ENCODE measurements at regions not wholly inside any gene's neighbourhood (a gene's known extent, or its start where the extent isn't known, plus 50 kb on each side); places are given as distances from the start of the nearest gene placed in this dataset.

DNA sequence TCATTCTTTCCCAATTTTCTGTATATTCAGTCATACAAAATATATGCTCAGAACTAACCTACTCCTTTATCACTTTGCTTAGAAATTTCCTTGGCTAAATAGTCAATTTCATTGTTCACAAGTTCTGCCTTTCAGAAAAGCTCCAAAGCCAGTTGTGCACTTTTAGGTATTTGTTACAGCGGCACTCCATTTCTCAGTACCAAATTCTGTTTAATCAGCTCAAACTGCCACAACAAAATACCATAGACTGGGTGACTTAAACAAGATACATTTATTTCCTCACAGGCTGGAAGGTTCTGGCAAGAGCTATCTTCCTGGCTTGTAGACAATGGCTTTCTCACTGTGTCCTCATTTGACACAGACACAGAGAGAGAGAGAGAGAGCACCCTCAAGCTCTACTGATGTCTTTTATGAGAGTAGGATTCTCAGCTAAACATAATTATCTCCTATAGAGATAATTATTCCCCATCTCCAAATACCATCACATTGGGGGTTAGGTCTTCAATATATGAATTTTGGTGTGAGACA, 188.8 kb upstream of the FSTL5 start:
- H3K27ac ChIP-seq = no peak overlapping the region
- TF ChIP-seq, protein P1, sequence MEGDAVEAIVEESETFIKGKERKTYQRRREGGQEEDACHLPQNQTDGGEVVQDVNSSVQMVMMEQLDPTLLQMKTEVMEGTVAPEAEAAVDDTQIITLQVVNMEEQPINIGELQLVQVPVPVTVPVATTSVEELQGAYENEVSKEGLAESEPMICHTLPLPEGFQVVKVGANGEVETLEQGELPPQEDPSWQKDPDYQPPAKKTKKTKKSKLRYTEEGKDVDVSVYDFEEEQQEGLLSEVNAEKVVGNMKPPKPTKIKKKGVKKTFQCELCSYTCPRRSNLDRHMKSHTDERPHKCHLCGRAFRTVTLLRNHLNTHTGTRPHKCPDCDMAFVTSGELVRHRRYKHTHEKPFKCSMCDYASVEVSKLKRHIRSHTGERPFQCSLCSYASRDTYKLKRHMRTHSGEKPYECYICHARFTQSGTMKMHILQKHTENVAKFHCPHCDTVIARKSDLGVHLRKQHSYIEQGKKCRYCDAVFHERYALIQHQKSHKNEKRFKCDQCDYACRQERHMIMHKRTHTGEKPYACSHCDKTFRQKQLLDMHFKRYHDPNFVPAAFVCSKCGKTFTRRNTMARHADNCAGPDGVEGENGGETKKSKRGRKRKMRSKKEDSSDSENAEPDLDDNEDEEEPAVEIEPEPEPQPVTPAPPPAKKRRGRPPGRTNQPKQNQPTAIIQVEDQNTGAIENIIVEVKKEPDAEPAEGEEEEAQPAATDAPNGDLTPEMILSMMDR (IDR thresholded peaks at IDR 0.05) = no peak
- no peak for TF ChIP-seq ZFX (IDR thresholded peaks at IDR 0.05; ENCODE audit: borderline replicate concordance)

DNA sequence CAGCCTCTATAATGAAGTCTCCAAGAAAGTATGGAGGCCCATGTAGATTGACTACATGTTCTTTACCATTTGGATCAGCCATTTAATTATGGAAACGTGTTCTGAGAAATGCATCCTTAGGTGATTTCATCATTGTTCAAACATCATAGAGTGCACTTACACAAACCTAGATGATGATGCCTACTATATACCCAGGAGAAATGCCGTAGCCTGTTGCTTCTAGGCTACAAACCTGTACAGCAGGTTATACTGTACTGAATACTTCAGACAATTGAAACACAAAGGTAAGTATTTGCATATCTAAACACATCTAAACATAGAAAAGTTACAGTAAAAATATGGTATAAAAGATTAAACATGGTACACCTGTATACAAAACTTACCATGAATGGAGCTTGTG, 186.5 kb upstream of the FSTL5 start:
- no peak for TF ChIP-seq ZFX (IDR thresholded peaks at IDR 0.05; ENCODE audit: borderline replicate concordance)
- TF ChIP-seq, protein P1 (IDR thresholded peaks at IDR 0.05) = no peak
- no peak overlapping the region for H3K27ac ChIP-seq

DNA sequence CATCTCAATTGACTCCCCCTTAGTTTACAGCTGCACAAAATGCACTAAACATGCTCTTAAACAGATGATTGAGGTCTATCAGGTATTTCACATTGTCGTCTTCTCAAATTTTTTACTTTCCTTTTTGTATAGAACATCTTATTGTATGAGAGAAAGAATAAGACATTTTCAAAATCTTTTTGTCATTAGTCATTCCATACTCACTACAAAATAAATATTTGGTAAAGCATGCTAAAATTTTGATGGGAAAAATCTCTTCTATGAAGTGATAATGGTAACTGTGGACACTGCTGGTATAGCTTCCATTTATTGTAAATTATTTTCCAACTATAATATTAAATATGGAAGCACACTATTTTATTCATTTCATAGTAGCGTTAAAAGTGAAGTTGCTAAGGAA, 185.6 kb upstream of the FSTL5 start:
- no peak for TF ChIP-seq ZFX (IDR thresholded peaks at IDR 0.05; ENCODE audit: borderline replicate concordance)
- TF ChIP-seq, protein P1 (IDR thresholded peaks at IDR 0.05) = no peak
- no peak overlapping the region for H3K27ac ChIP-seq

DNA sequence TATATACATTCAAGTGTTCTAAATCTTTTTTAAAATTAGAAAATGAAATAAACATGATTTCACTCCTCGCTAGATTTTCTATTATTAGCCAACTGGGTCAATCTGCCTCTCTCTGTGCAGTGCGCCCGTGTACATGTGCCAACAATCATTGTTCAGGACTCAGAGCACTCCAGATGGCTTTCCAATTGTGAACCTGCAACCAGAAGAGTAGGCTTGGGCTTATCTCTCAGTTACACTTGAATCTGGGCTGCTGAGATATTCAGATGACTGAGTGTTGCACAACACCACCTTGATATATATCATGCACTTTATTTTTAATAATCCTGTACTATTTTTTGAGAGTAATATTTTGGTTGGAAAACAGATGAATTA, 184.0 kb upstream of the FSTL5 start:
- TF ChIP-seq, protein P1 (IDR thresholded peaks at IDR 0.05) = no peak
- no peak for TF ChIP-seq ZFX (IDR thresholded peaks at IDR 0.05; ENCODE audit: borderline replicate concordance)
- H3K27ac ChIP-seq = no peak overlapping the region

DNA sequence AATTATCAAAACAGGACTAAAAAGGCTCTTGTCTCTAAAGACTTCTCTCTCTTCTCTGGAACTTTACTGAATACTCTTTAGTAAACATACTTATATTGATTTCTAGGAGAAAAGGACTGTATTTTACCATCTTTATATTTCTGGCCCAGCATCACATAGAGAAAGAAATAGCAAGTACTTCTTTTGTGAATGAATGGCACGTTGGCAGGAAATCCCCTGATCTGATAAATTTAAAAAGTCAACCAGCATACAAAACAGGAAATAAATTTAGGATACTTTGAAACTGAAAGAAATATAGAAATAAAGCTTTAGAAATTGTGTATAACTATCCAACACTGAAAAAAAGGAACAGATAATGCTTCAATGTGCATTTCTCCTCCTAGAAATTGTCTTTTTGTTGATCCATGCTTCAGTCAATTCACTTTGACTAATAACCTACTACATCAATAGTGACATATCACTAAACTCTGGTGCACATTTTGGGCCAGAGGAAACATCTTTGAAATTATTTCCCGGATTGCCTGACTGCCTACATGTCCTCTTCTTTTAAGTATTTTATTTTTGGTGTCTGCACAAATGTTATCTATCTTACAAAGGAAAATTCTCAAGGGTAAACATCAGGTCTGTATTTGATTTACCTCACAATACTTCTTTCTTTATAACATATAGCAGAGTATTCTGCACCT, 183.5 kb upstream of the FSTL5 start:
- no peak for TF ChIP-seq ZFX (IDR thresholded peaks at IDR 0.05; ENCODE audit: borderline replicate concordance)
- TF ChIP-seq, protein P1 (IDR thresholded peaks at IDR 0.05) = no peak
- no peak overlapping the region for H3K27ac ChIP-seq

DNA sequence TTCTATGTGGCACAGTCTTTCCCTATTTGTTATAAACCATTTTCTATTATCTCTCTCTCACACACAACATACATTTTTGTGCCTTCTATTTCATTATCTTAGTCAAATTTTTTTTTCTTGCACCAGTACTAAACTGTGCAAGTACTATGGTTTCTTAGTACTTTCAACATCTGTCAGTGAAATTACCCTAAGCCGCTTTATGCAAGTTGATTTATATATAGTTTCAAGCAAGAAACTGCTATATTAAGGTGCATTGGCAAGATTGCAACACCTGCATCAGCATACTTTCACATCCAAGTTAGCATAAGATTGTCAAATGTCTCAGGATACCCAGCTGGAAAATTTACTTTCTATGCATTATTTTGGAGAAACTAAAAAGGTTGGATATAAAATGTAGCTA, 180.2 kb upstream of the FSTL5 start:
- no peak for TF ChIP-seq ZFX (IDR thresholded peaks at IDR 0.05; ENCODE audit: borderline replicate concordance)
- TF ChIP-seq, protein P1 (IDR thresholded peaks at IDR 0.05) = no peak
- no peak overlapping the region for H3K27ac ChIP-seq

DNA sequence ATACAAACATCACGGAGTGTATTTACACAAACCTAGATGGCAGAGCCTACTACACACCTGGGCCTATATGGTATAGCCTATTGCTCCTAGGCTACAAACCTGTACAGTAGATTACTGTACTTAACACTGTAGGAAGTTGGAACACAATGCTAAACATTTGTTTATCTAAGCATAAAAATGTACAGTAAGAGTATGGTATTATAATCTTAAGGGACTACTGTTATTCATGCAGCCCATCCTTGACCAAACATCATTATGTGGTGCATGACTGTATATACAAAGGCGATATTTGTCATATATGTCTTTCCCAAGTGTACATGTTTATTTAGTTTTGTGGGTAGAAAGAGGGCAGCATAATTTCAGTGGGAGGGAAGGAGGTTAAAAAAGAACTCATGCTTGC, 177.7 kb upstream of the FSTL5 start:
- TF ChIP-seq, protein P1 (IDR thresholded peaks at IDR 0.05) = no peak
- no peak for TF ChIP-seq ZFX (IDR thresholded peaks at IDR 0.05; ENCODE audit: borderline replicate concordance)
- H3K27ac ChIP-seq = no peak overlapping the region

All from 22Rv1 (cell line).